DOHH2 (cell line): ENCODE measurements at regions not wholly inside any gene's neighbourhood (a gene's known extent, or its start where the extent isn't known, plus 50 kb on each side); places are given as distances from the start of the nearest gene placed in this dataset.

Source experiments
- H3F3A ChIP-seq: fragments of 200-600 bp; sonication (generic), shearing (Covaris generic); 2 replicates; pipeline ENCODE4 v1.6.0; 2016; ENCODE audit warnings: antibody characterized with exemption, mild to moderate bottlenecking; ENCODE audit not compliant: control insufficient read depth, insufficient read depth
- H3K27ac ChIP-seq: fragments of 200-600 bp; sonication (generic); 2 replicates; pipeline ENCODE4 v1.5.1; 2014; ENCODE audit warnings: low read depth, mild to moderate bottlenecking, low read length, moderate library complexity
- H3K27me3 ChIP-seq: fragments of 200-600 bp; sonication (generic); 2 replicates; pipeline ENCODE4 v1.6.1; 2014; ENCODE audit warnings: mild to moderate bottlenecking, low read length, mixed read lengths; ENCODE audit not compliant: control insufficient read depth
- H3K36me3 ChIP-seq: fragments of 200-600 bp; sonication (generic); 2 replicates; pipeline ENCODE4 v1.6.1; 2014; ENCODE audit warnings: mild to moderate bottlenecking, low read length, moderate library complexity, mixed read lengths; ENCODE audit not compliant: control insufficient read depth
- H3K4me1 ChIP-seq: fragments of 200-600 bp; sonication (generic); 2 replicates; pipeline ENCODE4 v1.6.1; 2014; ENCODE audit warnings: mild to moderate bottlenecking, low read length, mixed read lengths; ENCODE audit not compliant: control insufficient read depth
- H3K4me2 ChIP-seq: fragments of 200-600 bp; sonication (generic); 2 replicates; pipeline ENCODE4 v1.6.0; 2014; ENCODE audit warnings: mild to moderate bottlenecking, low read length, moderate library complexity
- H3K4me3 ChIP-seq: fragments of 200-600 bp; sonication (generic); 2 replicates; pipeline ENCODE4 v1.5.1; 2014; ENCODE audit warnings: mild to moderate bottlenecking, low read length, mixed read lengths
- H3K79me2 ChIP-seq: fragments of 200-600 bp; sonication (generic); 2 replicates; pipeline ENCODE4 v1.6.1; 2014; ENCODE audit warnings: mild to moderate bottlenecking, low read length, mixed read lengths; ENCODE audit not compliant: control insufficient read depth
- H3K9me2 ChIP-seq: fragments of 200-600 bp; sonication (generic); replicated peaks from 2 replicates; pipeline ENCODE4 v1.6.1; 2014; ENCODE audit warnings: mild to moderate bottlenecking, low read length, mixed read lengths; ENCODE audit not compliant: control insufficient read depth
- H3K9me3 ChIP-seq: fragments of 200-600 bp; sonication (generic); 2 replicates; pipeline ENCODE4 v1.6.1; 2014; ENCODE audit warnings: antibody characterized with exemption, low read length, mixed read lengths; ENCODE audit not compliant: control insufficient read depth, insufficient read depth
- H4K20me1 ChIP-seq: fragments of 200-600 bp; sonication (generic); 2 replicates; pipeline ENCODE4 v1.6.0; 2014; ENCODE audit warnings: low read depth, mild to moderate bottlenecking, antibody characterized with exemption, low read length, moderate library complexity; ENCODE audit not compliant: control insufficient read depth, insufficient read depth
- EZH2phosphoT487 ChIP-seq: fragments of 200-600 bp; sonication (generic); IDR thresholded peaks from 2 replicates; pipeline ENCODE4 v1.6.1; 2017; ENCODE audit warnings: borderline replicate concordance, mild to moderate bottlenecking, antibody characterized with exemption, low read length, moderate library complexity, mixed read lengths
- TF ChIP-seq, protein P1 (sequence below): fragments of 200-600 bp; sonication (generic); IDR thresholded peaks from one replicate; pipeline ENCODE4 v1.5.1; 2014; ENCODE audit warnings: antibody characterized with exemption, mild to moderate bottlenecking, low read depth, low read length; ENCODE audit not compliant: poor library complexity, severe bottlenecking

DNA sequence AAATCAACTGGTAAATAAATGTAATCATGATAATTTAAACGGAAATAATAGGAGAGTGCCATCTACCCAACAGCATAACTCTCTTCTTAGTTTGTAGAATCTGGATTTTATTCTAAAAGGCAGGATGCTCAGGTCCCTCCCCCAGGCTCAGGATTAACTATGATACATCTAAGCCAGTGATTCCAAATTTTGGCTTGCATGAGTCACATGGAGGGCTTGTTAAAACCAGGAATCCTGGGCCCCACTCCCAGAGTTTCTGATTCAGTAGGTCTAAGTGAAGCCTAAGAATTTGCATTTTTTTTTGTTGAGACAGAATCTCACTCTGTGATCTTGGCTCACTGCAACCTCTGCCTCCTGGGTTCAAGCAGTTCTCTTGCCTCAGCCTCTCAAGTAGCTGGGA lies 62.3 kb upstream of the ZFR start:
- H3K4me2 ChIP-seq, result no peak overlapping the region

DNA sequence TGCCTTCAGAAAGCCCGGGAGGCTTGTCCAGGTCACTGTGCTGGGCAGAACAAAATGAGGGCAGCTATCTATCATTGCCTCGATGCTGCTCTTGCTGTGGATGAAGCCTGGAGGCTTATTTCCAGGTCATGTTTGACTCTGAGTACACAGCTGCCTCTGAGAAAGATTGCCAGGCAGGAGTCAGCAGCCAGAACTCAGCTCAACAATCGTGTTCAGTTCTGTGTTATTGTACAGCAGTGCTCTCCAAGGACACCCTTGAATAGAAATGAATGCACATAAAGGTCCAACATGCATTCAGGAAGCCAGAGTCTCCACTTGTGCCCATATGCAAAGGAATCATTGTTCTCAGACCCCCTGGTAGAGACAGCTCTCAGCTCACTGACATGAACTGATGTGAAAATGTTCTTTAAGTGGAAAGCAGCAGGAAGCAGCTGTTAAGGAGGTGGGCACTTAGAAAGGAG lies 61.7 kb upstream of the ZFR start:
- no peak for TF ChIP-seq EZH2phosphoT487
- TF ChIP-seq, protein P1, sequence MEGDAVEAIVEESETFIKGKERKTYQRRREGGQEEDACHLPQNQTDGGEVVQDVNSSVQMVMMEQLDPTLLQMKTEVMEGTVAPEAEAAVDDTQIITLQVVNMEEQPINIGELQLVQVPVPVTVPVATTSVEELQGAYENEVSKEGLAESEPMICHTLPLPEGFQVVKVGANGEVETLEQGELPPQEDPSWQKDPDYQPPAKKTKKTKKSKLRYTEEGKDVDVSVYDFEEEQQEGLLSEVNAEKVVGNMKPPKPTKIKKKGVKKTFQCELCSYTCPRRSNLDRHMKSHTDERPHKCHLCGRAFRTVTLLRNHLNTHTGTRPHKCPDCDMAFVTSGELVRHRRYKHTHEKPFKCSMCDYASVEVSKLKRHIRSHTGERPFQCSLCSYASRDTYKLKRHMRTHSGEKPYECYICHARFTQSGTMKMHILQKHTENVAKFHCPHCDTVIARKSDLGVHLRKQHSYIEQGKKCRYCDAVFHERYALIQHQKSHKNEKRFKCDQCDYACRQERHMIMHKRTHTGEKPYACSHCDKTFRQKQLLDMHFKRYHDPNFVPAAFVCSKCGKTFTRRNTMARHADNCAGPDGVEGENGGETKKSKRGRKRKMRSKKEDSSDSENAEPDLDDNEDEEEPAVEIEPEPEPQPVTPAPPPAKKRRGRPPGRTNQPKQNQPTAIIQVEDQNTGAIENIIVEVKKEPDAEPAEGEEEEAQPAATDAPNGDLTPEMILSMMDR, result no peak
- Histone ChIP-seq H3F3A (no peaks in the 10 kb centered on the region), H3K9me2 (no peaks in the 10 kb centered on the region), H3K4me3 (no peak overlapping the region), H3K79me2 (no peaks in the 10 kb centered on the region), H3K36me3 (no peaks in the 10 kb centered on the region), H3K4me2 (no peak overlapping the region), H3K4me1 (no peaks in the 10 kb centered on the region), H3K9me3 (no peaks in the 10 kb centered on the region), H4K20me1 (no peaks in the 10 kb centered on the region), H3K27me3 (peaks cover 42% of the 10 kb centered on the region), H3K27ac (no peak overlapping the region)

More for the DNA sequence above, 62.3 kb upstream of the ZFR start:
- Histone ChIP-seq H3K36me3 (no peaks in the 10 kb centered on the region), H3K4me1 (no peaks in the 10 kb centered on the region), H3K27me3 (peaks cover 42% of the 10 kb centered on the region), H3K27ac (no peak overlapping the region), H3K4me3 (no peak overlapping the region), H3F3A (no peaks in the 10 kb centered on the region), H4K20me1 (no peaks in the 10 kb centered on the region), H3K9me3 (no peaks in the 10 kb centered on the region), H3K9me2 (no peaks in the 10 kb centered on the region), H3K79me2 (no peaks in the 10 kb centered on the region)
- no peak for TF ChIP-seq EZH2phosphoT487
- TF ChIP-seq, protein P1, result no peak

DNA sequence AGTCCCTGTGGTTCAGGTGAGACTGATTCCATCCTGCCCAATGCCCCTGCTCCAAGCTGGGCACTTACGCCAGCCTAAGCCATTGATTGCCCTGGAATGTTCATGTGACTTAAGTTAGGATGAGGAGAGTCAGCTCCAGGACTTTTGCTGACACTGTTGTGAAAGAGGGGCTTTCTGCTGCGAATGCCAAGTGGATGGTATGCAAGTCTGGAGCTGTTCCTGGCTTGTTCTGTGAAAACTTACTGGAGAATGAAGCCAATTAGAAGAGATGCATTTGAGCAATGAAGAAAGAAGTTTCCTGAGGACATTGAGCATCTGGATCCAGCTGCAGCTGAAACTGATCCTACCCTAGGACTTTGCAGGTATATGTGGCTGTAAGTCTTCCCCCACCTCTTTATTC lies 61.2 kb upstream of the ZFR start:
- no peak overlapping the region for H3K4me2 ChIP-seq

More for the DNA sequence above, 61.2 kb upstream of the ZFR start:
- no peak overlapping the region for H3K4me3 ChIP-seq
- no peaks in the 10 kb centered on the region for H3K36me3 ChIP-seq
- H3K4me1 ChIP-seq, result no peaks in the 10 kb centered on the region
- H3F3A ChIP-seq, result no peaks in the 10 kb centered on the region
- no peaks in the 10 kb centered on the region for H4K20me1 ChIP-seq
- H3K9me2 ChIP-seq, result no peaks in the 10 kb centered on the region
- H3K27ac ChIP-seq, result no peak overlapping the region
- TF ChIP-seq, protein P1, result no peak
- no peak for TF ChIP-seq EZH2phosphoT487
- H3K9me3 ChIP-seq, result no peaks in the 10 kb centered on the region
- H3K27me3 ChIP-seq, result peaks cover 42% of the 10 kb centered on the region
- no peaks in the 10 kb centered on the region for H3K79me2 ChIP-seq
